GM13977 (cell line): ENCODE measurements at regions not wholly inside any gene's neighbourhood (a gene's known extent, or its start where the extent isn't known, plus 50 kb on each side); places are given as distances from the start of the nearest gene placed in this dataset.
"Not testable (repeated sequence)": the region's sequence is repeated elsewhere in the genome, so short reads cannot be mapped to it uniquely, and the experiment has no call there.

Experiments
- DNase-seq: peaks from one replicate; pipeline ENCODE4 v3.0.0; 2012; ENCODE audit warnings: low spot score
- CTCF ChIP-seq: IDR thresholded peaks from 2 replicates; pipeline ENCODE4 v1.5.1; 2012; ENCODE audit warnings: mild to moderate bottlenecking, control low read depth; ENCODE audit not compliant: insufficient read depth; ENCODE audit errors: extremely low read depth, missing control alignments
- in situ Hi-C: fragments of 300-500 bp; cut with MboI; formaldehyde crosslinking; loops from one replicate; pipeline ENCODE4 v1.12.0; 2022; ENCODE audit warnings: low sequenced_read_pairs, low pct_unique_long_range_greater_than_20kb, mixed read lengths, inconsistent platforms; ENCODE audit not compliant: unreplicated experiment

GRCh38 chr15:59797756-59798604 lies 108.9 kb upstream of the BNIP2 start:
- in situ Hi-C loops, result no loop called here
- no peak for TF ChIP-seq CTCF
- DNase-seq, result peak; percentile 32

GRCh38 chr15:59794229-59794886 lies 105.2 kb upstream of the BNIP2 start:
- TF ChIP-seq CTCF, result no peak
- in situ Hi-C loops, result no loop called here
- DNase-seq, result no peak

GRCh38 chr15:59792359-59792758 lies 103.2 kb upstream of the BNIP2 start:
- in situ Hi-C loops, result no loop called here

GRCh38 chr15:59791755-59792154 lies 102.6 kb upstream of the BNIP2 start:
- DNase-seq, result no peak
- TF ChIP-seq CTCF, result no peak
- in situ Hi-C loops, result no loop called here

More at GRCh38 chr15:59792359-59792758, 103.2 kb upstream of the BNIP2 start:
- no peak for DNase-seq
- TF ChIP-seq CTCF, result no peak

GRCh38 chr15:59791079-59791478 lies 102.0 kb upstream of the BNIP2 start:
- DNase-seq, result no peak
- in situ Hi-C loops, result no loop called here
- no peak for TF ChIP-seq CTCF

GRCh38 chr15:59786466-59786865 lies 97.3 kb upstream of the BNIP2 start:
- DNase-seq, in situ Hi-C loops: not testable (repeated sequence)

- in situ Hi-C loops, result not testable (repeated sequence)
These were observed 96.9 kb upstream of the BNIP2 start for GRCh38 chr15:59785981-59786380.

GRCh38 chr15:59783774-59784520 lies 94.8 kb upstream of the BNIP2 start:
- DNase-seq, in situ Hi-C loops: not testable (repeated sequence)

More at GRCh38 chr15:59785981-59786380, 96.9 kb upstream of the BNIP2 start:
- DNase-seq, result not testable (repeated sequence)
